Right ventricle myocardium inferior (tissue), 1 donor: ENCODE measurements at regions not wholly inside any gene's neighbourhood (a gene's known extent, or its start where the extent isn't known, plus 50 kb on each side); places are given as distances from the start of the nearest gene placed in this dataset.
"Not testable (repeated sequence)": the region's sequence is repeated elsewhere in the genome, so short reads cannot be mapped to it uniquely, and the experiment has no call there.

Experiments used
- ATAC-seq: fragments of 200-7000 bp; cut with Tn5 transposase; one replicate; pipeline ENCODE4 v1.9.1; 2020; ENCODE audit warnings: mild to moderate bottlenecking, moderate library complexity
- DNase-seq: peaks from one replicate; pipeline ENCODE4 v3.0.0; 2021; ENCODE audit errors: missing footprints
- intact Hi-C: fragments of 100-400 bp; cut with DNase I; formaldehyde crosslinking; loops from one replicate; pipeline ENCODE4 v1.11.0; 2022
- donor health status: DM: no; HTN: yes; CAD: no; lungs with severe emphysema.

DNA sequence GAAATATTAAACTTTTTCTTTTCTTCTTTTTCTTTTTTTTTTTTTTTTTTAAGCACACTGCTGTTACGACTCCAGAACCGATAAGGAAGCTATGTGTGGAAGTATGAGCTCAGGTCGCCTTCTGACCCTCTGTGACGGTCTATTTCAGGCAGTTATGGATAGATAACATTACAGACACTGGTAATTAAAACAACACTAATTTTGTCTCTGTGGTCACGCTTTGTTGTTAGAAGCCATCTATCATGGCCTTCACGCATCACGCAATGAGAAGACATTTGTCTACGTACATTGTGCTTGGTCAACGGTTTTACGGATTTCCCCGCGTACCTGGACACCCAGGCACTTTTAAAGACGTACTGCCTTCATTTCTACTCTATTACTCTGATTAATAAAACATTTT, 306.0 kb upstream of the ZNF507 start:
- intact Hi-C loops: no loop called here
- DNase-seq (no peak), ATAC-seq (no peak)

DNA sequence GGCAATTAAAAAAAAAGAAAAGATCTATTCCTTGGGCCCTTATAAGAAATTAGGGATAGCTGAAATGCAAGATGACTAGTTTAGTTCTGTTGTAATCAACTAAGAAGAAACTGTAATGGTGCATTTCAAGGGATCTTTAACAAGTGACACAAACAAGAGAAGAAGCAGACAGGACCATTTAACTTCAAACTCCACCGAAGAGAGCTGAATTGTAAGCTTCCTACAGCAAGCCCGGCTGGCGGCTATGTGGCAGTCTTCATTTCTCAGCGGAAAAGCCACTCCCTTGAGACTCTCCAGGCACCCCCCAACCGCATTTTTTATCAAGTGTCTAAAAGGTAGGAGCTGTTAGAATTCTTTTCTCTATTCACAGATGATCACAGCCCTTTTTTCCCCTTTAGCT, 305.2 kb upstream of the ZNF507 start:
- DNase-seq (no peak), ATAC-seq (no peak)
- intact Hi-C loops: loop anchor here (2.0 to 10.0 kb wide), 2 partner anchors 159 to 1365 kb away; no protein-coding TSS in a partner anchor

DNA sequence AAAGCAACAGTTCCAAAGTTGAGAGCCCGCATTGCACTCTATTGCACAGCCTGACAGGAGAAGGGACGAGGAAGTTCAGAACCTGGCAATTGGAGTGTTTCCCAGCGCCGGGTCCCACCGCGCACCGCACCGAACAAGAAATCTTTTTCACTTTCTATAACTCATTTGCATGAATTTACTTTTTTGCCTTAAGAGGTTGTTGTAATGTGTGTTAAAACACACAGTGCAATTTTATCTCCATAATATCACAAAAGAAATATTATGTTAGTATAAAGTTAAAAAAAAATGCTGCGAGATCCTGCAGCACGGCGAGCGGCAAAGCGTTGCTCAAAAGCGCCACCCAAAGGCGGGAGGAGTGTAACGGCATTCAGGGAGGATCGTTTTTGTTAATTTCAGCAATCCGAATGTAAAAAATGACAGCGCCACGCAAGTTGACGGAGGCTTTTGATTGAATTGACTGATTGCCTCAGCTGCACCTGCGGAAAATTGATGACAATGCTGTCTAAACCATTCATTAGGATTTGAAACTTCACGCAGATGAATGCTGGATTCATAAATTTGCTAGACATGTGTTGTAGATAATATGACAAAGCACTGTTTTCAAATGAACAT, 303.6 kb upstream of the ZNF507 start:
- DNase-seq: no peak

DNA sequence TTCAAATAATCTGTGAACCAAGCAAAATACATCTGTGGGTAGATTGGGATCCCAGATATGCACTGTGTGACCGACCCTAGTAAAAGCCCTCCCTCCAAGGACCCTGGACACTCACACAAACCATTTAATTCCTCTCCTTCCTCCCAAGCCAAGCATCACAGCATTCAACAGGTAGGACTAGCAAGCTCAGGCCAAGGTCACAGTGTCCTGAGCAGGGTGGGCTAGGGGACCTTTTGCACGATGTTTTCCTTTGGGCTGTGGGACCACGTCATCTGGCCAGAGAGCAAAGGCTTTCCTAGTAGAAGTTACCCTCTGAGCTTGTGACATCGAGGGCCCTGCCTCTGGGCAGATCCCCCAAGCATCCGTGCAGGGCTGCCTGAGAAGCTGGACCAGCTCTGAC, 297.6 kb upstream of the ZNF507 start:
- intact Hi-C loops: loop anchor here (10.0 kb wide), 1 partner anchor 1373 kb away; no protein-coding TSS in a partner anchor
- DNase-seq (no peak), ATAC-seq (no peak)

More for the DNA sequence above, 303.6 kb upstream of the ZNF507 start:
- intact Hi-C loops: loop anchor here (1.0 to 10.0 kb wide), 3 partner anchors 161 to 1367 kb away; no protein-coding TSS in a partner anchor
- no peak for ATAC-seq

DNA sequence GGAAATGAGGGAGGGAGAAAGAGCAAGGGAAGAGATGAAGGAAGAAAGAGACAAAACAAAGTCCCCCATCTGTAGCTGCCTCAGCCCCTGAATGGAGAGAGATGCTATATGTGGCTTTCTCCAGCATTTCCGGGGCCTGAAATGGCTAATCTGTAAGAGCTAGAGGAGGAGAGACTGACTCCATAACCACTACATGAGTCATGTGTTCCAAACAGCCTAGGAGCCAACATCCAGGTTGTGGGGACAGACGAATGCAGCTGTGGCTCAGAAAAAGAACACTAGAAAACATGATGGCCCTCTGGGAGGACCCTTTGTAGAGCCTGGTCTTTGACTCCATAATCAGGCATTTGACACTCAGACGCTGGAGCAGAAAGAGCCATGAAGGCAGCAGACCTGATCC, 292.0 kb upstream of the ZNF507 start:
- intact Hi-C loops: no loop called here
- ATAC-seq: no peak
- no peak for DNase-seq

DNA sequence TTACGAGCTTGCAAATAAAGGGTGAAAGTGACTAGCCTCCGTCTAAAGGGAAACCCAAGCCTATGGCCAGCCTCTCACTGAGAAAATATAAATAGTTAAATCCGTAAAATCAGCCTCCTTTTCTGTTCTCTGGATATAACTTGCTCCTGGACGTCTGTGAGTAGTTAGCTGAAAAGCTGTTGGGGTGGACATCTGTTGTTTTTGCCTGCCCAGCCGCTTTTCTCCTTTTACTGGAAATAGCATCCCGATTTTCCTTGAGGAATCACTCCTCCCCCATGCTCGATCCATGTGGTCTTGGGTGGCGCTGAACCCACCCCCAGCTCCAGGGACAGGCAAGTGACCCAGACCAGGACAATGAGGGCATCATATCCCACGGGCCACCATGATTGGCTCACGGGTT, 291.5 kb upstream of the ZNF507 start:
- no peak for ATAC-seq
- intact Hi-C loops: no loop called here

DNA sequence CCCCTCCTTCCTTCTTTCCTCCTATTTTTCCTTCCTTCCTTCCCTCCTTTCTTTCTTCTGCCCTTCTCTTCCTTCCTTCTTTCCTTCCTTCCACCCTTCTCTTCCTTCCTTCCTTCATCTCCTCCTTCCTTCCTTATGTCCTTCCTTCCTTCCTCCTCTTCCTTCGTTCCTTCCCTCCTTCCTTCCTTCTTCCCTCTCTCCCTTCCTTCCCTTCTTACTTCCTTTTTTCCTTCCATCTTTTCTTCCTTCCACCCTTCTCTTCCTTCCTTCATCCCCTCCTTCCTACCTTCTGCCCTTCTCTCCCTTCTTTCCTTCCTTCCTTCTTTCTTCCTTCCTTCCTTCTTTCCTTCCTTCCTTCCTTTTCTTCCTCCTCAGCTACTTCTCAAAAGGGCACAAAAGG, 287.3 kb upstream of the ZNF507 start:
- intact Hi-C loops: no loop called here
- ATAC-seq: no peak
- DNase-seq: no peak

More for the DNA sequence above, 291.5 kb upstream of the ZNF507 start:
- no peak for DNase-seq

DNA sequence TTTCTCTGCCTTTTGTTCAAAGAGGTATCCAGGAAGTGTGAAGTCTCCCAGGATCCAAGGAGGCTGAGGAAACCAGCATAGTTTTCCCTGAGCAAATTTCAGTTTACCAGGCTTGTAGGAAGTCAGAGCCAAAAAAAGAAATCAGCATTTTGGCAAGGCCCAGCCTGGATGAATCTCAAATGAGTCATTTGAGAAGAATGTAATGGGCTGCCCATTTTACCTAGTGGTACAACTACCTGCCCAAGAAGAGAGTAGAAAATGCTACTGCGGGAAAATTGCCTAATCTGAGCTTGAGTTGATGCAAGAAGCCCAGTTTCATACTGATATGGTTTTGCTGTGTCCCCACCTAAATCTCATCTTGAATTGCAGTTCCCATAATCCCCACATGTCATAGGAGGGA, 284.1 kb upstream of the ZNF507 start:
- no peak for DNase-seq
- ATAC-seq: no peak
- intact Hi-C loops: loop anchor here (5.0 kb wide), 1 partner anchor 1379 kb away; no protein-coding TSS in a partner anchor

DNA sequence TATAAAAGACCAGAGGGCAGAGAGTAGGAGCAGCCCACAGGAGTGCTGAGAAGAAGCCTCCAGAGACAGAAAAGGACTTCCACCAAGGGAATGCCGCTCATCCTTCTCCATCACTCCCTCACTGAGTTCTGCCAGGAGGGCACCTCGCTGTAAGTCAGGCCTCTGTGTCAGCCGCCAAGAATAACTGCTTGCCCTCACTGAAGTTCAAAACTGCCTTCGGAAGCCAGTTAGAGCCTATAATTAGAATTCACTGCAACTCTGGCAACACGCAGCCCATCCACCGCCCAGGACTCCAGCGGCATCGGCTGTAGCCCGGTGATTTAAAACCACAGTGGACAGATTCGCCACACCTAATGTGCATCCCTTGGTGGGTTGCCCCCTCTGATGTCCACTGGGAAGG, 281.8 kb upstream of the ZNF507 start:
- intact Hi-C loops: loop anchor here (5.0 kb wide), 1 partner anchor 1381 kb away; no protein-coding TSS in a partner anchor
- ATAC-seq (peak; percentile 85), DNase-seq (no peak)

DNA sequence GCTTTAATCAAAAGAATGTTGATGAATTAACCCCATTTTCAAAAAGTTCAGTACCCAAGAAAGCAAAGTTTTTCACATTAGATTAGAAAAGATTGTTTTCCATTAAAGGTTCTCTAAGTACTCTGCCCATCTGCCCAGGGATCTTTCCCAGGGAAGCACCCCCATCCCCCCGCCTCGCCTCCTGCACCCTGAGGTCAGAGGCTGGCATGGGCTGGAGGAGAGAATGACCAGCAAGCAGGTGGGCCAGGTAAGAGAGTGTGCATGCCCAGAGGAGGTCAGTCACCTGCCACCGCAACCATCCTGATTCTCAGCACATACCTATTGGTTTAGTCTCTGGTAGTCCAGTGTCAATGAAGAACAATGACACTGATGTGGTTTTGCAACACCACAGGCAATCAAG, 279.4 kb upstream of the ZNF507 start:
- DNase-seq: no peak
- intact Hi-C loops: no loop called here
- no peak for ATAC-seq

DNA sequence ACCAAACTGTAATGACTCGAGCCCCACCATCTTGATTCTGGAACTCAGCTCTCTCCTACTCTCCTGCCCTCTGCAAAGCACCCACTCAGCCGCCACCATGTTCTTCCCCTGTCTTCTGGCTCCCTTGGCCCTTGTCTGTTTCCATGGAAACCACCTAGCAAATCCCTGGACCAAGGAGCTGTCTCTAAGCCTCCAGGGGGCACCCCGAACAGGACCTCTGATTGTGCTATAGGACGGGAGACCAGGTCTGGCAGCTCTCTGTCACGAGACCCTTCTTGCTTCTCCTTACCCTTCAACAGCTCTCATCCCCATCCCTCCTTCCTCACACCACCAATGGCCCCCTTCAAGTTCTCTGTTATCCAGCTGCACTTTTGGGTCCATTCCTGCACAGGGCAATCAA, 277.7 kb upstream of the ZNF507 start:
- DNase-seq (no peak), ATAC-seq (no peak)
- intact Hi-C loops: no loop called here

DNA sequence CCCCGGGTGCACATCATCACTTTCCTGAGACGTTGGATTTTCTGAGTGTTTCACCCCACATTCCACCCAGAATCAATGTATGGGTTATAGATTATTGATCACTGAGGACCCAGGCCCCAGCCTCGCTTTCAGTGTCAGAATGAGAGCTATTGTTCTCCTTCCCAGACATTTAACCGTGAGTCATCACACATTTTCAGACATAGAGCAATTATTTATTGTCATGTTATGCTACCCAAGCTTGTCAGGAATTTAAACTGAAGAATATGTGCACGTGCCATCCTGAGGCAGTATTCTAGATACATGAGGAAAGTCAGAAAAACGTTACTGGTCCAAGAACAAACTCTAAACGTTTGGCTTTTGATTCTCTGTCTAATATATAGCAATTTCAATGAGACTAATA, 276.6 kb upstream of the ZNF507 start:
- intact Hi-C loops: no loop called here
- ATAC-seq (no peak), DNase-seq (no peak)

DNA sequence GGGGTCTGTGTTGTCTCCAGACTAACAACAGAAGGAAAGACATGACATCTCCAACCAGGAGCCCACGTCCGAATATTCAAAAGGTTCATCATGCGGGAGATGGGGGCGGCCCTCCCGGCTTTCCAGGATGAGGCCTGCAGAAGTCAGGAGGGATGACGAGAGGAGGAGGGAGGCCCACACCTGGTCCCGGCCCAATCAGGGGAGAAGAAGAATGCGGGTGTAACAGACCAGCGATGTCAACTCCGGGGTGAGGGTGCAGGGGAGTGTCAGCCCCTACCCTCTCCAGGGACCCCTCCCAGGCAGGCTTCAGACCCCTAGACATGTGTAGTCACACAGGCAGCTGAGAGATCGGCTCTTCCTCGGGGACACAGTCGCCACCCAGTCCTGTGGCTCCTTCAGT, 275.3 kb upstream of the ZNF507 start:
- intact Hi-C loops: no loop called here
- DNase-seq: no peak
- no peak for ATAC-seq

DNA sequence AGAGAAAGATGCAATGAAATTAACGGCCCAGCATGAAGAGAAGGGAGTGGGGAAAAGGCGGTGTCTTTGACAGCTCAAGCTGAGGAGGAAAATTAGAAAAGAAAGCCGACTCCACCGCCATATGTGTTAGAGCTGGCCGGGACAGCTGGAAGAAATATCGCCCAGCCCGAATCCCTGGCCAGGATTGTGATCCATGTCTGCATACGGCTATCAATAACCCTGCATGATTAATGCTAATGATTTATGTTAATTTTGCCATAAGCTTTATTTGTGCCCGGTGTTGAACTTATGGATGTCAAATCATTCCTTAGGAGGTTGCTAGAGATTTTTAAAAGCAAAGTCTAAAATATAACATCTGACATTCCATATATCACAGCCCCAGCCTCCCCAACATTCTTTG, 263.4 kb upstream of the ZNF507 start:
- no peak for ATAC-seq
- no peak for DNase-seq
- intact Hi-C loops: no loop called here

DNA sequence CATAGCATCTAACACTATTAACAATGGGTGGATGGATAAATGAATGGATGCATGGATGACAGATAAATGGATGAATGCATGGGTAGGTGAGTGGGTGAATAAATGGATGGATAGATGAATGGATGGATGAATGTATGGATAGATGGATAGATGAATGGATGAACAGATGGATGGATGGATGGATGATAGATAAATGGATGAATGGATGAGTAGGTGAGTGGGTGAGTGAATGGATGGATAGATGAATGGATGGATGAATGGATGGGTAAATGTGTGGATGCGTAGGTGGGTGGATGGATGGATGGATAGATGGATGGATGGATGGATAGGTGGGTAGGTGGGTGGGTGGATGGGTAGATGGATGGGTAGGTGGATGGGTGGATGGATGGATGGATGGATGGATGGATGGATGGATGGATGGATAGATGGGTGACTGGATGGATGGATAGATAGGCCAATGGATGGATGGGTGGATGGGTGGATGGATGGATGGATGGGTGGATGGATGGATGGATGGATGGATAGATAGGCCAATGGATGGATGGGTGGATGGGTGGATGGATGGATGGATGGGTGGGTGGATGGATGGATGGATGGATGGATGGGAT, 260.6 kb upstream of the ZNF507 start:
- ATAC-seq, DNase-seq, intact Hi-C loops: not testable (repeated sequence)

DNA sequence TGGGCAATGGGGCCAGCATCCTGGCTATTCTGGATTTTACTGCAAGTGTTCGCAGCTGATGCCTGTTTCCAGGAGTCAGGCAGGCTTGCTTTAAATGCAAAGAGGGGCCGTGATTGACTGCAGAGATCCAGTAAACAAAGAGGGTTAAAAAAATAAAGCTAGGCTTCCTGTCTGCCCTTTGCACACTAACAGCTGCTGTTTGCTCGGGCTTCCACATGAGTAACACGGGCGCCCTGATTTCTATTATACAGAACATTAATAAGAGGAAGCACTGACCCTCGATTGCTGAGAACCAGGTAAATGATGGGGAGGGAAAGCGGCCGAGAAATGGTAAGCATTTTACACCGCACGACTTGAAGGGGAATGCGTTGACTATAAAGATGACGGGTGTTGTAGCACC, 254.2 kb upstream of the ZNF507 start:
- ATAC-seq (no peak), DNase-seq (no peak)
- intact Hi-C loops: no loop called here

DNA sequence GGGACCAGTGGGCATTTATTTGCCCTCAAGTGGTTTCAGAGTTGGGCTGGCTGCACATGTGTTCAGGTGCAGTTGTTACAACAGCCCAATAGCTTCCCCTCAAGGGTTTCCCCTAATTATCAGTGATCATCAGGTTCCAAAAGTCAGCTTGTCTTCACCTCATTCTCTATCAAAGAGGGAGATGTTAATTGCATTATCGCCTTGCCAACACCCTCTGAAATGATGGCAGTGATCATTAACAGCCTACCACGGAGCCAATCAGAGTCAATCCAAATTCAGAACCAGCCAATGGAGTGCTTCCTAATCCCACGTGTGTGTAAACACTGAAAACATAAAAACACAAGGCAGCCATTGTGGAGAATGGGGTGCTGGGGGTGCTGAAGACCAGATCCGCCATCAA, 248.4 kb upstream of the ZNF507 start:
- DNase-seq (no peak), ATAC-seq (no peak)
- intact Hi-C loops: no loop called here

DNA sequence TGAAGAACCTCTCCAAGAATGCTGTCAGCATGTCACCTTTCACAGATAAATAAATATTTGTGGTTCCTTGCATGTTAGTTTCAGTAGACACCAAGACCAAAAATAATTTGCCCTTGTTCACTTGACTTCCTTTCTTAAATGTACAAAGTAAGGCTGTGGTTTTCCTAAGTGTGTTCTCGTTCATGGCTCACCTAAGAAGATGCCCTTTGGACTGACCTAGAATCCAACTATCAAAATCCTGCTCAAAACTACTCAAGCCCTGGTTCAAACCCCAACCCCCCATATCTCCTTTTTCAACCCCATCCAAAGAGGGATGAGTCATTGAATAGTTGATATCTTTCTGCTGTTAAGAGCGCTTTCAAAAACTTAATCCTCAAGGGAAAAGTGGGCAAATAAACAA, 247.8 kb upstream of the ZNF507 start:
- intact Hi-C loops: no loop called here
- DNase-seq (no peak), ATAC-seq (no peak)

DNA sequence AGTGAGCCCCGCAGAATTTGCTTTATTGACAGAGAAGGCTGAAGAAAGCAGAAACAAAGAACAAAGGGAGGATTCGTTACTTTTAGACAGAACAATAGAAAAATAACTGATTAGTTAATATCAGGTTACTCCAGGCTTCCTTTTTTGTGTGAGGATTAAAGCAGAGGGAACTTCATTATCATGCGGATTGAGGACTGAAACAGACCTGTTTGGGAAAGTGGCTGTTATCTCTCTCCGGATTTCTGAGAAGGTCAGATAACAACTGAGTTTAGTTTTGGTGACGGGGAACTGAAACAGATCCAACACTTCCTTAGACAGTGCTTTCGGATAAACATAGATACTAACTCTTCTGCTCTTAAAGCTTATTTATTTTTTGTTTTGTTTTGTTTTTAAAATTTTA, 246.4 kb upstream of the ZNF507 start:
- DNase-seq: no peak
- ATAC-seq: no peak
- intact Hi-C loops: no loop called here

DNA sequence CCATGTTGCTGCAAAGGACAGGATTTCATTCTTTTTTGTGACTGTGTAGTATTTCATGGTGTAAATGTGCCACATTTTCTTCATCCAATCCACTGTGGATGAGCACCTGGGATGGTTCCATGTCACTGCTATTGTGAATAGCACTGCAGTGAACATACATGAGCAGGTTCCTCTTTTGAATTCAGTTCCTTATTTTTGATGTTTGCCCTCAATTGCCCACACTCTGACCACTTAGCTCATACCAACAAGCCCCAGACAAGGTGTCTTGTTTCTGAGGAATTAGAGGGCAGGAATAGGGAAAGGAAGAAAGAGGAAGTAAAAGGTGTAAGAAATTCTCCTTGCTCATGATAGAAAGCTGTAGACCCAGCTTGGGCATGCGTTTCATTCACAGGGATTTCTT, 244.2 kb upstream of the ZNF507 start:
- ATAC-seq: no peak
- intact Hi-C loops: no loop called here
- DNase-seq: no peak

DNA sequence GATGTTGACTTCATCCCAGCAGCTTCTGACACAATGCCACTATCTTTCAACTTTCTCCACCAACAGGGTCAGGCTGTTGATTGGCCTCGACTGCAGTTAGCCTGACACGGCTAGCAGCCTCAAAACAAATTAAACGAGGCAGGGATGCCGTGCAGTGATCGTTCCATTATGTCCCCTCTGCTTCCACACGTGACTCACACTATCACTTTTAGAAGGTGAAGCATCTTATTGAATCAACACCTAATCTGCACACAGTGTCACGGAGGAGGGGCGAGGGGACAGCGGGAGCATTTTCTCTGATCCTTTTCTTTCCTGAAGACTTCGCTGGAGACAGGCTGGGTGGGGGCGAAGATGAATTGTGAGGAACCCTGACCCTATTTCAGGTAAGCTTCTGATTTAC, 241.9 kb upstream of the ZNF507 start:
- ATAC-seq (no peak), DNase-seq (no peak)
- intact Hi-C loops: no loop called here
